Fibroblast of skin of left biceps (primary cell): ENCODE measurements at regions not wholly inside any gene's neighbourhood (a gene's known extent, or its start where the extent isn't known, plus 50 kb on each side); places are given as distances from the start of the nearest gene placed in this dataset.
"Not testable (repeated sequence)": the region's sequence is repeated elsewhere in the genome, so short reads cannot be mapped to it uniquely, and the experiment has no call there.

Experiments
- DNase-seq, 2 experiments: peaks; one replicate each; pipeline ENCODE4 v3.0.0-alpha.2; 2013; ENCODE audit warnings: low read depth in 2 of 2

DNA sequence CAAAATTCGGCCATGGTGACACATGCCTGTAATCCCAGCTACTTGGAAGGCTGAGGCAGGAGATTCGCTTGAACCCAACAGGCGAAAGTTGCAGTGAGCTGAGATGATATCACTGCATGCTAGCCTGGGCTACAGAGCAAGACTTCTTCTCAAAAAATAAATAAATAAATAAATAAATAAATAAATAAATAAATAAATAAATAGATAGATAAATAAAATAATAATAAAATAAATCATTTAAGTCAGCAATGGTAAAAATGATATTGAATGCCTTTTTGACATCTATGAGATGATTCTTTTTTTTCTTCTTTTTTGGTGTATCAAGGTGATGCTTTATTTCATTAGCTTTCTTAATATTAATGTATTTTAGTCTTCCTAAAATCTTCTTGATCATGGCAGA, 221.7 kb upstream of the RXFP2 start:
- no peak for DNase-seq

DNA sequence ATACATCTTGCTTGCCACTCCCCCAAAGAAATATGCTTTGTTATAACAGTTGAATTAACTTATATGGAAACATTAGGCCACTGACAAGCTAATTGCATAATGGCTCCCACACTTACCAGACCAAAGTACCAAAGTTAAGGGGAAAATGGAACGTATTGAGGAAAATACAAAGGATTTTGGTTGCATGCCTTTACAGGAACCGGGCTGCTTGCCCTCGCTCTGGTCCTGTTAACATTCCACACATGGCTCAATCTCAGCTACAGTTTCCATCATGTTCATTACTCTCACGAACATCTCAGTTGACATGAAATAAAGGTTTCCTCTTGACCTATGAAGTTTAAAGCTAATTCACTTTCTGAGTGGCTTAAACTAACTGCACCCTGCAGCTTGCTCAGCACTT, 220.7 kb upstream of the RXFP2 start:
- DNase-seq: no peak

DNA sequence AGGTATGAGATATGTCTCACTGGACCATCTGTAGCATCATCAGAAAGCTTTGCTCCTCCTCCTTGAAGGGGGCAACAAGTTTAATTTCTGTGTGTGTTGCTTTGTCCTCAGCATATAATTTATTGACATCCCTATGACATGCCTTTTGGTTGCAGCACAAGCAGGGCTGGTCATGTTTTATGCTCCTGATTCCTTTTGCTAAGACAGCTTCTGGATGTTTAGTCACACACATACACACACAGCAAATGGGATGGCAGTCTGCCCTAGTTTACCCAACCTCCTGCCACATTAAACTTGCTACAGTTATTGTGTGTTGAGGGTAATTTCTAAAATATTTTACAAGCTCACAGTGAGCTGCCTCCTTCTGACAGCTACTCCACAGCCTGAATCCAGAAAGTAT, 217.9 kb upstream of the RXFP2 start:
- no peak for DNase-seq

DNA sequence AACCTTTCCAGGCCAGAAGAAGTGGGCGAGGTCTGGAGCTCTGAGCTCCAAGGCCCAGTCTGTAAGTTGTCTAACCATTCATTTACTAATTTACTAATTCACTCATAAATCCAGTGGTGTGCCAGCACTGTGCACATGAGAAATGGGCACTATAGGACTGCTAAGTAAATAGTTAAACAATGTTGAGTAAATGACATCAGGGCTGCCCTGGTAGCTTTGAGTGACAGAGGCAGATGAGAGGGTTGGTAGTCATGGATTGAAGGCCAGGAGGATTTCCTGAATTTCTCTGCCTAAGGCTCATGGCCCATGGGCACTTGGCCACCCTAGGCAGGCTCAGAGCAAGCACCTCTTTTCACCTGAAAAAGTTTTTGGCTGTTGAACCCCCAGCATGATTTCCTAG, 216.9 kb upstream of the RXFP2 start:
- DNase-seq: no peak

DNA sequence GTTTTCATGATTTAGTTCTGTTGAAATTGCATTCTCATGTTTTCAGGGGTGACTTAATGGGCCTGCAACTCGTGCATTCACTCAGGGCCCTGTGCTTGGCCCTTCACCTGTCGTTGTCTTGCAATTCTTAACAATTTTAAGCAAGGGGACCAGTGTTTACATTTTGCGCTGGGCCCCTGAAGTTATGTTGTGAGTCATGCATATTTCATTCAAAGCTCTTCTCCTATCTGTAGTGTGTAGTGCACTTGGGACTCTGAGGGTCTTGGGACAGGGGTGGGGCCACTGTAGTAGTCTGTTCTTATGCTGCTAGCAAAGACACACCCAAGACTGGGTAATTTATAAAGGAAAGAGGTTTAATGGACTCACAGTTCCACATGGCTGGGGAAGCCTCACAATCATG, 211.2 kb upstream of the RXFP2 start:
- no peak for DNase-seq

DNA sequence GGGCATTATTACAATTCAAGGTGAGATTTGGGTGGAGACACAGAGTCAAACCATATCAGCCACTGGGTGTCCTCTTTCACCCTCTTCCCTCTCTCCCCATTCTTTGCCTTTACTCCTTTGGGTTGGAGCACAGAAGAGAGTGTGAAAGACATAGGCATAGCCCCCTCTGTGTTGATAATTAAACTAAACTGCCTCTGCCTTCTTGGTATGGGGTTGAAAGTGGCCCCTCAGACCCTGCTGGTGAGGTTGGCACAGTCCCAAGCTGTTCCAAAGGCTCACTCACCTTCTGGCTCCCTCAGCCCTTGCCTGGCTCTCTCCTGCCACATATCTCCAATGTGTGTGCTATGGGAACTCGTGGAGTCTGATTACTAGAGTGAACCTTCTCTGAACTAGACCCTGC, 210.6 kb upstream of the RXFP2 start:
- no peak for DNase-seq

DNA sequence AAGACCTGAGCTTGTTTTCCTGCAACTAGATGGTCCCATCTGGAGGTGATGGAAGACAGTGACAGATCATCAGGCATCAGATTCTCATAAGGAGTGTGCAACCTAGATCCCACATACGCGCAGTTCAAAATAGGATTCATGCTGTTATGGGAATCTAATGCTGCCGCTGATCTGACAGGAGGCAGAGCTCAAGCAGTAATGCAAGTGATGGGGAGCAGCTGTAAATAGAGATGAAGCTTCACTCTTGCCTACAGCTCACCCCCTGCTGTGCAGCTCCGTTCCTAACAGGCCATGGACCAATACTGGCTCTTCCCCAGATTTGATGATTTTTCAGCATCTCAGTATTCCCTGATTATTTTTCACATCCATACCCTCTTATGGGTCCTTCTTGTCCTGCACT, 208.4 kb upstream of the RXFP2 start:
- no peak for DNase-seq

DNA sequence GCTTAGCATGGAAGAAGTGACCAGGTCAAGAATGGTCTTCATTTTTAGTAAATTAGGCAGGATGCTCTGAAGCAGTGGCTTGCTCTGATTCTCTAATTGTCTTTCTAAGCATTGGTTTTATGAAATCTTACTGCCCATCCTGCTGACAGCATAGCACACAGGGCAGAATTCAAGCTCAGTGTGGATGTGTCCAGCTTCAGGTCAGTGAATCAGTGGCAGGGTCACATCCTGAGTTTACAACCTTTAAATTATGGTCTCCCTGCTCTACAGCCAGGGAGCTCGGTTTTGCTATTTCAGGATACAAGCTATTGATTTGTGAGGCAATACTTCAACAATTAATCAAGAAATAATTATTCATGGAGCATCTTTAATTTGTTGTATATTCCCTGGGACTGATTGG, 202.3 kb upstream of the RXFP2 start:
- no peak for DNase-seq

DNA sequence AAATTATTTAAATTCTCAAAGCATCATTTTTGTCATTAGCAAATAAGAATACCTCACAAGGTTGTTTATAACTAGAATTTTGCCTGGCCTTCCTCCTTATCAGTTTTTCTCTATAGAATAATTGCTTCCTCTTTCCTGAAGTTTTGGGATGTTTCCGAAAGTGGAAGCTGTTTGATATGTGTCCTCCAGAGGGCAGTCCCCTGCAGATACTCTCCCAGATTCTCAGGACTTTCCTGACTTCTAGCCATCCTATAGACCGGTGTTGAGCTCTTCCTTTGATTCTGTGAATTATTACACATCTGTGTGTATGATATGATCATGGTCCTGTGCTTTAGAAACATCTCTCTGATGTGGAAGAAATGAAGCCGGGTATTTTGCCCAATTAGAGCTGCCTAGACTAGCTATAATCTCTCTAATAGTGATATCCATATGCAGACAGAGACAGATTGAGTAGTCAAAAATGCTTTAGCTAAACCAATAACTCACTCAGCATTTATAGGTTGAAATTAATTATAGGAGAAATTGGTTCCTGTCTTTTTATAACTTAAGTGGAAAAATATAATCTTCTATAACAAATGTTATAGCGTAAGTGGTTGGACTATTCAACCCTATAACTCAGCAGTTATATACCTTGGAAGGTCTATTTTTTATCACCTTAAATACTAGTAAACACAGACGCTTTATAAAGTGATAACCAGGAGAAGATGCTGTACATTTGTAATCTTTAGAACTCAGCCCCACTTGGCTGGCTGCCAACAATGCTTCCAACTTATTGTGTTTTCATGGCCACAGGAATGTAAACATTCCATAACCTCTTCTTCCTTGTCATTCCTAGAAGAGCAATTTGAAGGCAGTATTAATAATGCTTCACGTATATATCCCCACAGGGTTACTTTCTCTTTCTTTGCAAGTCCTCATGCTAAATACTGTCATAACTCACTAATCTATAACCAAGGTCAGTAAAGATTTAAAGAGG, 201.0 kb upstream of the RXFP2 start:
- peak; percentile 42 for DNase-seq

DNA sequence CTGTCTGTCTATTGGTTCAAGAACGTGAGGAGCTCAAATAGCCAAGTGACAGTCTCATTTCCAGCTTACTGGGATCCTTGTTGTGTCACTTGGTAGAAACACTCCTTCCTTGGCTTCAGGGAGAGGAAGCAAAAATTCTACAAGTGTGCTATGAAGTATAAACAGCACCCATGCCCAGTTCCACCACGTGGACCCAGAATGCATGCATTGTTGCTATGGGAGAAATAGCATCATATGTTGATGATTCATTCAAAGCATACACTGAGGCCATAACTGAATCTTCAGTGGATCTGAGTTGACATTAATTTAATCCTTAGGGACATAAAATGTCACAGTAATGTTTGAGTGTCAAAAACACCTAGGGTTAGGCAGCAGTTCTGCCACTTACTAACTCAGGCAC, 199.0 kb upstream of the RXFP2 start:
- DNase-seq: no peak

DNA sequence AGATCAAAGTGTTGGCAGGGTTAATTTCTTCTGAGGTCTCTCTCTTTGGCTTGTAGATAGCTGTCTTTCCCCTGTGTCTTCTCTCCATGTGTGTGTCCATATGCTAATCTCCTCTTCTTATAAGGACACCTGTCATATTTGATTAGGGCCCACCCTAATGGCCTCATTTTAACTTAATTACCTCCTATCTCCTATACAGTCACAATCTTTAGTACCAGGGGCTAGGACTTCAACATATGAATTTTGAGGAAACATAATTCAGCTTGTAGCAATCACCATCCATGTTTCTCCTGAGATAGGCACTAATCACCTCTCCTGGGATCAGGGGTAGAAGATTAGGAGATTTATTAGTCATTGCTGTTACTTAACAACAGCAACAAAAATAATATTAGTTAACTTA, 196.1 kb upstream of the RXFP2 start:
- no peak for DNase-seq

DNA sequence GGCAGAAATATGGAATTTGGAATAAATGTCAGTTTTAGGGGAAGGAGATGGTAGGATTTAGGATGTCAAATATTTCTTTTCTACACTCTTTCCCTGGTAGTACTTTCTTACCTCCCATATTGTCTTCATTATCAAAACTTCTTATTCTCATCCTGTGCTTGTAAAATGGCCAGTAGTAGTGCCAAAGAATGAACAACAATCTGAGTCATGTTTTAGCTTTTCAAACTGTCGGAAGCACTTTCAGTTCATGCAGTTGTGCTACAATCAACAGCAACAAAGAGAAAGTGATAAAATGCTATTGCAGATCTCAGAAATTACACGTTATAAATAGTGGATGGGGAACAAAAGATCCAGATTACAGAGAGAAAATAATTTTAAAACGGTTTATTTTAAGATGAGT, 193.7 kb upstream of the RXFP2 start:
- DNase-seq: no peak

DNA sequence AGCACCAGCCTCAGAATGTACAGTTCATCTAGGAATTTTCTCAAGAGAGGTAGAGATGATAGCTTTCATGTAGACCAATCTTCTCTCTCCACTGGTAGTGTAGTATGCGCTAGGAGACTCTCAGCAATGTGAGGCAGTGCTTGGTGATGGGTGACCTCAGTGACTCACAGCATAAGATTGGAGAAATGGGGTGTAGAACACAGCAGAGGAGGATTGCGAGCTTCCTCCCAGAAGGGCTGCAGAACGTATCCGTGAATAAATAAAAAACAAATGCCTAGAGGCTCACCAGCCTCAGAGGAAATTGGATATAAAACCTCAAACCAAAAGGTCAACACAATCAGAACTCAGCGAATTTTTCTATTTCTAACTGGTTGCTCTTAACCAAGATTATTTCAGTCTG, 182.9 kb upstream of the RXFP2 start:
- DNase-seq: peak; percentile 32 to 33

DNA sequence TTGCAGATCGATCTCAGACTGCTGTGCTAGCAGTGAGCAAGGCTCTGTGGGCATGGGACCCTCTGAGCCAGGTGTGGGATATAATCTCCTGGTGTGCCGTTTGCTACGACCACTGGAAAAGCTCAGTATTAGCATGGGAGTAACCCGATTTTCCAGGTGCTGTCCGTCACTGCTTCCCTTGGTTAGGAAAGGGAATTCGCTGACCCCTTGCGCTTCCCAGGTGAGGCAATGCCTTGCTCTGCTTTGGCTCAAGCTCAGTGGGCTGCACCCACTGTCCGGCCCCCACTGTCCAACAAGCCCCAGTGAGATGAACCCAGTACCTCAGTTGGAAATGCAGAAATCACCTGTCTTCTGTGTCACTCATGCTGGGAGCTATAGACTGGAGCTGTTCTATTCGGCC, 155.1 kb upstream of the RXFP2 start:
- DNase-seq: not testable (repeated sequence)

DNA sequence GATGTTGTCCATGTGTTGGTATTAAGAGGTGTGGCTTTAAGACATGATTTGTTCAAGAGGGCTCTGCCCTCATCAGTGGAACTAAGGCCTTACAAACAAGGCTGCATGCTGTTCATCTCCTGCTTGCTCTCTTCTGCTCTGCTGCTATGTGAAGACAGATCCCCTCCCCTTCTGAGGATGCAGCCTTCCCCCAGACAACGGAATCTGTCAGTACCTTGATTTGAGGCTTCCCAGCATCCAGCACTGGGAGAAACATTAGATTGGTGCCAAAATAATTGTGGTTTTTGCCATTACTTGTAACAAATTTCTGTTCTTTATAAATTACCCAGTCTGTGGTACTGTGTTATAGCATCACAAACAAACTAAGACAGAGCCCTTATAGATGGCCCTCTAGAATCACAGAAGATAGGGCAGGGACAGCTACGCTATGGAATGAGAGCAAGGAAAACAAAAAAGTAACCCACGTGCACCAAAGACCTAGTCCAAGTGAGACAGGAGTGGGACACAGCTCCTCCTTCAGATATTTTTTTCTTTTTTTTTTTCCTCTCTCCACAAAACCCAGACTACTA, 151.5 kb upstream of the RXFP2 start:
- peak; percentile 27 to 28 for DNase-seq

DNA sequence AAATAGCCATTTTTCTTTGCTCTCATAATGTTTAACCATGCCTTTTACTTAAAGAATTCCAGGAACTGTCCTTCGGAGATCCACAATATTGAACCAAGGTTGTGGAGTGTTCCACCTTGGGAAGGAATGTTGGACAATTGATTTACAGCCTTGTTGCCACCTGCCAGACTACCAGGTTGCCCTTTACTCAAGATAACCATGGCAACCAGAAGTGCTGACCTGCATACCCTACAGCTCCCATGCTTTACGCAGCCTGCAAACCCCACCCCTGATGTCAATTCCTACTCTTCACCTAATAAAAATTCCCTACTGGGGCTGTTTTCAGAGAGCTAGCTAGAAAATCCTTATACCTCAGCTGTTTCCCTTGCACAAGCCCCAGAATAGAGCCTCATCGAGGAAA, 151.0 kb upstream of the RXFP2 start:
- no peak for DNase-seq

DNA sequence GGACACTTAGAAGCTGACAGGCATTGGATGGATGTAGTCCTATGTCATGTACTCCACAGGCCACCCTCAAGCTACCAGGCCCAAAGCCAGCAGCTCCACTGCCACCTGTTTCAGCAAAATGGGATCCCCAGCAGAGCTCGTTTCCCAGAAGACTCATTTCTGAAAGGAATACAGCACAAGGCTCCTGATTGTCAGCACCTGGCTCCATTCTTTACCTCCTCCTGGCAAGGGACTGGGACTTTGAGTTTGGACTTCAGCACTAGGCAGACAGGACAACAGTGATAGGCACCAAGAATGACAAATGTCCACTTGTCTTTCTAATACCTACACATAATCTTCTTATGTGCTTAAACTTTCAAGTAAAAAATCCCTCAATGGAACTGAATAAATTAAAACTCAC, 150.4 kb upstream of the RXFP2 start:
- no peak for DNase-seq

DNA sequence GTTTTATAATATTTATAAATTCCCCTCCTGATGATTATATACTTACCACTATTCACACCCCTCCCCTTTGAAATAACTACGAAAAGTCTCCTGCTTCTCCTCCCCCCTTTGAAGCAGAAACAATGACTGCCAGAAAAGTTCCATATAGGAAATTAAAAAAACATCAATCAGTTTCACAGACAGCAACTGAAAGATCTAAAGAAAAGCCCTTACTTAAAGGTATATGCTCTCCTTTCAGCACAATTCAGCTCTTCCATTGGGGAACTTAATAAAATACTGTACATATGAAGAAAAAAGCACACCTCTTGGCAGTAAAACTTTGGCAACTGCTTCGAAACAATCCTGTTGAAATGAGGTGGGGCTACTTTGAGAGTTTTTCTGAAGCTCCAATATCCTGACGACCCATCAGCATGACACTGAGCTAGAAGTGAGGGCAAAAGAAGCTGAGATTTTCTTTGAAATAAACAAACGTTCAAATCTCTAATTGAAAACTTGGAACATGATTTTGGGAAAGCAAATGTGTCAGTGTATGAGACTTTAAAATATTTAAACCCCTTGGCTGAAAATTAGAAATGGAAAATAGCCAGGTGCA, 147.6 kb upstream of the RXFP2 start:
- no peak for DNase-seq

DNA sequence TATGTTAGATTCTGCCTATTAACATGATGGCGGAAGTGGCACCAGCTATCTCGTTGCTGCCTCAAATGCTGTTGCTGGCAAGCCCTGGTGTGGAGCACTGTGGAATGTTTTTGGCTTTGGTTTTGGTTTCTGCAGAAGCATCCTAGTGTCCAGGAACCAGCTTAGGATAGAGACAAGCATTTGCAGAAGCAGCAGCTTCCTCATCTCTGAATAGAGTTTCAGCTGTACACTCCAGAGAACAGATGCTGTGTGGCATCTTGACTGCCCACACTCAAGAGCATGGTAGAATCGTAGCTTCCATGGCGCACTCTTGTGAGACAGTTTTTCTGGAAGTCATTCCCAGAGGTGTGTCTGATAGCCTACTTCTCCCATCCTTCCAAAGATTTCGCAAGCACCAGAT, 145.3 kb upstream of the RXFP2 start:
- DNase-seq: no peak

DNA sequence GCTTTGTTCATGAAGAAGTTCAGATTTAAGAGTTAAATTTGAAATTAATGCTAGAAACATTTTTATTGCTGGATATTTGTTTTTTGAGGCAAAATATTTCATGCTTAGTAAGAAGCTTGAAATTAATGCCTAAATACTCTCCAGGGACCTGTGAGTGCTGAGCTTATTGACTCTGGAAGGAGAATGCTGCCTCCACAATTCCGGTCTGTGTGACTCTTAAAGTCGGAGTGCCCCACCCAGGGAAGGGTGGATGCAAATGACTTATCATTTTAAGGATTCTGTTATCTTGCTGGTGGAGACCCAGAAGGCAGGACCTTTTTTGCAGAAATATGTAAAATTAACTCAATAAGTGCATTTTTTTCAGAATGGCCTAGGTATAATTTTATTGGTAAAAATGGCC, 143.8 kb upstream of the RXFP2 start:
- no peak for DNase-seq

DNA sequence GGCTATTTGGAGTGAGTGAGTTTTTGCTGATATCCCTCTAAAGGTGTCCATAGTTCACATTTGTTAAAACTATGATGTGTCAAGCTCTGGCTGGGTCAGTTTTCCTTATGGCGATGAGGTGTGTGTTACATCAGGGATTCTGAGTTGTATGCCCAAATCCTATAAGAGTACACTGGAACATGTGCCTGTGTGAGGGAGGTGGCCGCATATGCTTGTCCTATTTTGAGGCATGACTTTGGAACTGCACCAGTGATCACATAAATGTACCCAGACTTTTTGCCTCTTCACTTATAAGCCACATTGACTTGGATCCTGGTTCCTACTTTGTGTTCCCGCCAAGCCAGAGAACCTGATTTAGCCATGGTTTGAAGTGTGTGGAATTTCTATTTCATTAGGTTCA, 140.3 kb upstream of the RXFP2 start:
- no peak for DNase-seq

DNA sequence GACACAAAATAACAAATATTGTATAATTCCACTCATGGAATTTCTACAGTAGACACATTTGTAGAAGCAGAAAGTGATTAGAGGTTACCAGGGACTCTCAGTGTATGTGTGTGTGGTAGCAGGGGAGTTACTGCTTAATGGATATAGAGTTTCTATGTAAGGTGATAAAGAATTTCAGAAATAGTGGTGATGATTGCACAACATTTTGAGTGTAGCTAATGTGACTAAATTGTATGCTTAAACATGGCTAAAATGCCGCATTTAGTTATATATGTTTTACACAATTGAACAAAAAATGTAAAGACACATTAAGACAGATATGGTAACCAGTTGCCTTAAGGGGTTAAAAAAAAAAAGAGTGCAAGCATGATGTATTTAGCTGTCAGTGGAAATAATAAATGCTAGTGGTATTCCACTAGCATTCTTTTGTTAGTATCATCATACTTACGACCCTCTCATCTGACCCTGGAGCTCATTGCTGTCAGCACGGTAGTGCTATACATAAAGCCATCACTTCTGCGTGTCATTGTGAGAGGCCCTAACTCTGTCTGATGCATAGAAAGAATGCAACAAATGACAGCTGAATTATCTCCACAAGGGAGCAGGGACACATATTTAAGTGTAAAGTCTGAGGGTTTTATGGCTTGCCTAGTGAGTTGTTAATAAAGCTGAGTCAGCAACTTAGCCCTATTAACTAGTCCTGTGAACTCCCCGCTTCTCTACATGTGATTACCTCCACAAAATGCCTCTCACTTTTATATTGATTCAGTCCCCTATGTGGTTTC, 134.1 kb upstream of the RXFP2 start:
- no peak for DNase-seq
